ENCODE measurements at regions not wholly inside any gene's neighbourhood (a gene's known extent, or its start where the extent isn't known, plus 50 kb on each side); places are given as distances from the start of the nearest gene placed in this dataset.

DNA sequence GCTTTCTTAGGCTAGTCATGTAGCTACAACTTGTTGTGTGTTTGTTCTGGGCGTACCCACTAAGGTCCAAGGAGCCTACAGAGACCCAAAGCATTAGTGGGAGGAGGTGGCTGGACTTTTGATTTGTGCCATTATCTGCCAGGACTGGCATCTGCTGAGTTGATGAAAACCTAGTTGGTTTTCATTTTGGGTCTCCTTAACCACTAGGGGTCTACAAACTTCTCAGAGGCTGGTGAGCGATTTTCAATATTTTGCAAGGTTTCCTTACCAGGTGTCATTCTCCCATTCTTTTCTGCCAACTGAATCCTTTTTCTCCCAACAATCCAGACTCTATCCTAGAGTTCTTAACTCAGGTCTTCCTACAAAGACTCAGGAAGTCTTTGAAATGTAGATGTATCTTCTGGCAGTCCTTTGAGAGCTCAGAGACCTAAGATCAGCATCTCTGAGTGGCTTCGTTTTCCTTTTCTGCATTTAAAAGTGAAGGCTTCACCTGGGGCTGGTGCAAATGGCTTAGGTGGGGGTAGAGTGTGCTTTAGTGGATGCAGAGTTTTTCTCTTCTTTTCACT lies 150.0 kb upstream of the RMST start:
- ChIA-PET CTCF (no interaction called here), POLR2A (no interaction called here)
- no TSS peak for BruUV-seq (replicated peaks)
- ATAC-seq (no peak), DNase-seq (ENCODE audit: low read depth, low spot score) (no peak)
- Histone ChIP-seq H3K27me3 (ENCODE audit: control insufficient read depth, insufficient read depth, low read length) (no peaks in the 10 kb centered on the region), H3K9me3 (ENCODE audit: control insufficient read depth, insufficient read depth, low read depth, low read length) (no peaks in the 10 kb centered on the region), H3K27ac (ENCODE audit: low read length) (no peak overlapping the region), H3K36me3 (ENCODE audit: control insufficient read depth, insufficient read depth, low read length) (no peaks in the 10 kb centered on the region), H3K4me1 (ENCODE audit: control insufficient read depth, insufficient read depth, low read length) (no peaks in the 10 kb centered on the region), H3K4me3 (ENCODE audit: low read depth in 2 of 2, low read length in 2 of 2) (no peak overlapping the region)
- in situ Hi-C loops (cut with HindIII; ENCODE audit: low pct_unique_long_range_greater_than_20kb, low sequenced_read_pairs) (no loop called here), intact Hi-C loops (cut with micrococcal nuclease; ENCODE audit: unreplicated experiment) (no loop called here)
- TF ChIP-seq, protein P1, sequence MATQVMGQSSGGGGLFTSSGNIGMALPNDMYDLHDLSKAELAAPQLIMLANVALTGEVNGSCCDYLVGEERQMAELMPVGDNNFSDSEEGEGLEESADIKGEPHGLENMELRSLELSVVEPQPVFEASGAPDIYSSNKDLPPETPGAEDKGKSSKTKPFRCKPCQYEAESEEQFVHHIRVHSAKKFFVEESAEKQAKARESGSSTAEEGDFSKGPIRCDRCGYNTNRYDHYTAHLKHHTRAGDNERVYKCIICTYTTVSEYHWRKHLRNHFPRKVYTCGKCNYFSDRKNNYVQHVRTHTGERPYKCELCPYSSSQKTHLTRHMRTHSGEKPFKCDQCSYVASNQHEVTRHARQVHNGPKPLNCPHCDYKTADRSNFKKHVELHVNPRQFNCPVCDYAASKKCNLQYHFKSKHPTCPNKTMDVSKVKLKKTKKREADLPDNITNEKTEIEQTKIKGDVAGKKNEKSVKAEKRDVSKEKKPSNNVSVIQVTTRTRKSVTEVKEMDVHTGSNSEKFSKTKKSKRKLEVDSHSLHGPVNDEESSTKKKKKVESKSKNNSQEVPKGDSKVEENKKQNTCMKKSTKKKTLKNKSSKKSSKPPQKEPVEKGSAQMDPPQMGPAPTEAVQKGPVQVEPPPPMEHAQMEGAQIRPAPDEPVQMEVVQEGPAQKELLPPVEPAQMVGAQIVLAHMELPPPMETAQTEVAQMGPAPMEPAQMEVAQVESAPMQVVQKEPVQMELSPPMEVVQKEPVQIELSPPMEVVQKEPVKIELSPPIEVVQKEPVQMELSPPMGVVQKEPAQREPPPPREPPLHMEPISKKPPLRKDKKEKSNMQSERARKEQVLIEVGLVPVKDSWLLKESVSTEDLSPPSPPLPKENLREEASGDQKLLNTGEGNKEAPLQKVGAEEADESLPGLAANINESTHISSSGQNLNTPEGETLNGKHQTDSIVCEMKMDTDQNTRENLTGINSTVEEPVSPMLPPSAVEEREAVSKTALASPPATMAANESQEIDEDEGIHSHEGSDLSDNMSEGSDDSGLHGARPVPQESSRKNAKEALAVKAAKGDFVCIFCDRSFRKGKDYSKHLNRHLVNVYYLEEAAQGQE (IDR thresholded peaks at IDR 0.05; ENCODE audit: insufficient read depth in 1 of 2, low read depth in 2 of 2, low read length in 1 of 2): no peak
- TF ChIP-seq, protein P2, sequence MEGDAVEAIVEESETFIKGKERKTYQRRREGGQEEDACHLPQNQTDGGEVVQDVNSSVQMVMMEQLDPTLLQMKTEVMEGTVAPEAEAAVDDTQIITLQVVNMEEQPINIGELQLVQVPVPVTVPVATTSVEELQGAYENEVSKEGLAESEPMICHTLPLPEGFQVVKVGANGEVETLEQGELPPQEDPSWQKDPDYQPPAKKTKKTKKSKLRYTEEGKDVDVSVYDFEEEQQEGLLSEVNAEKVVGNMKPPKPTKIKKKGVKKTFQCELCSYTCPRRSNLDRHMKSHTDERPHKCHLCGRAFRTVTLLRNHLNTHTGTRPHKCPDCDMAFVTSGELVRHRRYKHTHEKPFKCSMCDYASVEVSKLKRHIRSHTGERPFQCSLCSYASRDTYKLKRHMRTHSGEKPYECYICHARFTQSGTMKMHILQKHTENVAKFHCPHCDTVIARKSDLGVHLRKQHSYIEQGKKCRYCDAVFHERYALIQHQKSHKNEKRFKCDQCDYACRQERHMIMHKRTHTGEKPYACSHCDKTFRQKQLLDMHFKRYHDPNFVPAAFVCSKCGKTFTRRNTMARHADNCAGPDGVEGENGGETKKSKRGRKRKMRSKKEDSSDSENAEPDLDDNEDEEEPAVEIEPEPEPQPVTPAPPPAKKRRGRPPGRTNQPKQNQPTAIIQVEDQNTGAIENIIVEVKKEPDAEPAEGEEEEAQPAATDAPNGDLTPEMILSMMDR (IDR thresholded peaks at IDR 0.05): peak; percentile 20; the same call in 1 of the 2 replicates

- POLR2A ChIA-PET: no interaction called here
- ATAC-seq: no peak
Measured at GRCh38 chr12:97313471-97314190, 149.0 kb upstream of the RMST start.

More at GRCh38 chr12:97313471-97314190, 149.0 kb upstream of the RMST start:
- H3K4me1 ChIP-seq (ENCODE audit: control insufficient read depth, insufficient read depth, low read length): no peaks in the 10 kb centered on the region
- BruUV-seq (replicated peaks): no TSS peak
- in situ Hi-C loops (cut with HindIII; ENCODE audit: low pct_unique_long_range_greater_than_20kb, low sequenced_read_pairs): no loop called here
- no peak for DNase-seq (ENCODE audit: low read depth, low spot score)
- H3K27me3 ChIP-seq (ENCODE audit: control insufficient read depth, insufficient read depth, low read length): no peaks in the 10 kb centered on the region
- intact Hi-C loops (cut with micrococcal nuclease; ENCODE audit: unreplicated experiment): no loop called here
- H3K9me3 ChIP-seq (ENCODE audit: control insufficient read depth, insufficient read depth, low read depth, low read length): no peaks in the 10 kb centered on the region
- CTCF ChIA-PET: no interaction called here
- H3K4me3 ChIP-seq (ENCODE audit: low read depth in 2 of 2, low read length in 2 of 2): no peak overlapping the region
- TF ChIP-seq TCF7L2 (IDR thresholded peaks at IDR 0.05; ENCODE audit: low read depth, low read length) (no peak), SIN3A (IDR thresholded peaks at IDR 0.05; ENCODE audit: borderline replicate concordance, insufficient read depth, low read depth, low read length) (no peak), POLR2AphosphoS5 (IDR thresholded peaks at IDR 0.05; ENCODE audit: low read depth, low read length) (no peak)
- TF ChIP-seq, protein P2 (IDR thresholded peaks at IDR 0.05): no peak
- TF ChIP-seq, protein P1 (IDR thresholded peaks at IDR 0.05; ENCODE audit: insufficient read depth in 1 of 2, low read depth in 2 of 2, low read length in 1 of 2): no peak
- H3K36me3 ChIP-seq (ENCODE audit: control insufficient read depth, insufficient read depth, low read length): no peaks in the 10 kb centered on the region
- no peak overlapping the region for H3K27ac ChIP-seq (ENCODE audit: low read length)

All from Panc1 (cell line).